ENCODE measurements at regions not wholly inside any gene's neighbourhood (a gene's known extent, or its start where the extent isn't known, plus 50 kb on each side); places are given as distances from the start of the nearest gene placed in this dataset.

- peaks cover 0 to 9% (median 0%) of the 10 kb centered on the region in 4 donors for H3K9me3 ChIP-seq
- no peak for DNase-seq (ENCODE audit: low spot score in 2 of 2)
- no peak overlapping the region for H3K4me3 ChIP-seq
- H3K36me3 ChIP-seq, result no peaks in the 10 kb centered on the region
- H3K4me1 ChIP-seq, result no peaks in the 10 kb centered on the region
- TF ChIP-seq EP300 (IDR thresholded peaks at IDR 0.05) (no peak), POLR2A (IDR thresholded peaks at IDR 0.05) (no peak), CTCF (IDR thresholded peaks at IDR 0.05) (no peak)
- no peaks in the 10 kb centered on the region for H3K27me3 ChIP-seq
- WGBS, 2 donors, result 24 to 29% methylated on average over 2 of the region's 2 CpGs
- no peak overlapping the region for H3K27ac ChIP-seq
These were observed 492.1 kb upstream of the CNTNAP5 start for GRCh38 chr2:123532994-123533393.

- no peak for DNase-seq (ENCODE audit: low spot score in 2 of 2)
- no peaks in the 10 kb centered on the region for H3K36me3 ChIP-seq
- H3K27me3 ChIP-seq, result no peaks in the 10 kb centered on the region
- no peaks in the 10 kb centered on the region for H3K4me1 ChIP-seq
- H3K4me3 ChIP-seq, result no peak overlapping the region
- peaks cover 0 to 12% (median 0%) of the 10 kb centered on the region in 4 donors for H3K9me3 ChIP-seq
- 72 to 82% methylated on average over 5 of the region's 5 CpGs for WGBS, 2 donors
- no peak overlapping the region for H3K27ac ChIP-seq
- no peak for TF ChIP-seq CTCF (IDR thresholded peaks at IDR 0.05)
- TF ChIP-seq POLR2A (IDR thresholded peaks at IDR 0.05), result no peak
- TF ChIP-seq EP300 (IDR thresholded peaks at IDR 0.05), result no peak
These were observed 484.8 kb upstream of the CNTNAP5 start for GRCh38 chr2:123540291-123540690.

GRCh38 chr2:123546353-123546752 is 478.7 kb upstream of the CNTNAP5 start:
- Histone ChIP-seq H3K27me3 (no peaks in the 10 kb centered on the region), H3K4me3 (no peak overlapping the region)

GRCh38 chr2:123563515-123563914 is 461.6 kb upstream of the CNTNAP5 start:
- 87 to 95% methylated on average over 2 of the region's 2 CpGs for WGBS, 2 donors
- Histone ChIP-seq H3K36me3 (no peaks in the 10 kb centered on the region), H3K27ac (no peak overlapping the region), H3K9me3 (no peaks in the 10 kb centered on the region), H3K4me1 (no peaks in the 10 kb centered on the region), H3K4me3 (no peak overlapping the region), H3K27me3 (no peaks in the 10 kb centered on the region)
- no peak for DNase-seq (ENCODE audit: low spot score in 2 of 2)
- no peak for TF ChIP-seq CTCF (IDR thresholded peaks at IDR 0.05)
- no peak for TF ChIP-seq POLR2A (IDR thresholded peaks at IDR 0.05)
- no peak for TF ChIP-seq EP300 (IDR thresholded peaks at IDR 0.05)

More at GRCh38 chr2:123546353-123546752, 478.7 kb upstream of the CNTNAP5 start:
- no peak for DNase-seq (ENCODE audit: low spot score in 2 of 2)
- no peak overlapping the region for H3K27ac ChIP-seq
- peaks cover 0 to 3% (median 0%) of the 10 kb centered on the region in 4 donors for H3K9me3 ChIP-seq
- no peaks in the 10 kb centered on the region for H3K36me3 ChIP-seq
- H3K4me1 ChIP-seq, result no peaks in the 10 kb centered on the region
- no peak for TF ChIP-seq POLR2A (IDR thresholded peaks at IDR 0.05)
- TF ChIP-seq EP300 (IDR thresholded peaks at IDR 0.05), result no peak
- no peak for TF ChIP-seq CTCF (IDR thresholded peaks at IDR 0.05)

- WGBS, 2 donors, result 79 to 82% methylated on average over 3 of the region's 3 CpGs
- TF ChIP-seq EP300 (IDR thresholded peaks at IDR 0.05), result no peak
- TF ChIP-seq CTCF (IDR thresholded peaks at IDR 0.05), result no peak
- no peak overlapping the region for H3K4me3 ChIP-seq
- H3K4me1 ChIP-seq, result no peaks in the 10 kb centered on the region
- H3K36me3 ChIP-seq, result no peaks in the 10 kb centered on the region
- H3K27ac ChIP-seq, result no peak overlapping the region
- H3K9me3 ChIP-seq, result no peaks in the 10 kb centered on the region
- DNase-seq (ENCODE audit: low spot score in 2 of 2), result no peak
- H3K27me3 ChIP-seq, result no peaks in the 10 kb centered on the region
These were observed 458.7 kb upstream of the CNTNAP5 start for GRCh38 chr2:123566291-123566946.

All from tibial nerve (tissue), 4 donors.